B cell (primary cell): ENCODE measurements at regions not wholly inside any gene's neighbourhood (a gene's known extent, or its start where the extent isn't known, plus 50 kb on each side); places are given as distances from the start of the nearest gene placed in this dataset.

Experiments used
- ATAC-seq: fragments of 200-7000 bp; cut with Tn5 transposase; one replicate; pipeline ENCODE4 v1.10.0; 2021; ENCODE audit warnings: low read depth, mild to moderate bottlenecking, moderate number of reproducible peaks, moderate library complexity
- CTCF ChIA-PET: fragments of 350-600 bp; sonication (Branson Sonifier 250); formaldehyde crosslinking; loops from one replicate; lab custom pipeline; 2021; ENCODE audit warnings: antibody characterized with exemption, inconsistent platforms; lab: Charles Lee
- POLR2A ChIA-PET: fragments of 350-600 bp; sonication (Branson Sonifier 250); formaldehyde crosslinking; loops from one replicate; lab custom pipeline; 2021; ENCODE audit warnings: antibody characterized with exemption; lab: Charles Lee
- DNase-seq: peaks from one replicate; pipeline ENCODE4 v3.0.0; 2013
- H2AFZ ChIP-seq: 2 replicates; pipeline ENCODE4 v1.6.1; 2012; ENCODE audit warnings: mild to moderate bottlenecking, low read depth, low read length; ENCODE audit not compliant: insufficient read depth, poor library complexity, severe bottlenecking
- H3K27ac ChIP-seq, 2 donors: 1 replicate in 1 of 2; 2 replicates in 1 of 2; pipeline ENCODE4 v1.5.1; 2012 to 2013; ENCODE audit warnings: low read length in 2 of 2, mild to moderate bottlenecking in 2 of 2, moderate library complexity in 1 of 2
- H3K27me3 ChIP-seq, 4 experiments: fragments of 200-600 bp in 1 of 4; sonication (generic) in 1 of 4; replicated peaks in 1 of 4; 1 replicate in 2 of 4; 2 replicates in 2 of 4; pipeline versions ENCODE4 v1.6.1 to v1.7.0; 2013 to 2016; ENCODE audit warnings: low read length in 3 of 4, mild to moderate bottlenecking in 2 of 4, mixed read lengths in 1 of 4, moderate library complexity in 1 of 4; ENCODE audit not compliant: insufficient read depth in 4 of 4, control insufficient read depth in 3 of 4; ENCODE audit errors: control extremely low read depth in 1 of 4
- H3K36me3 ChIP-seq, 2 experiments: replicated peaks in 1 of 2; 1 replicate in 1 of 2; 2 replicates in 1 of 2; pipeline versions ENCODE4 v1.6.1 to v1.7.1; 2013; ENCODE audit warnings: low read length in 1 of 2; ENCODE audit not compliant: insufficient read depth in 2 of 2, control insufficient read depth in 1 of 2; ENCODE audit errors: control extremely low read depth in 1 of 2, extremely low read depth in 1 of 2
- H3K4me1 ChIP-seq, 2 donors: fragments of 200-600 bp in 1 of 2; sonication (generic) in 1 of 2; 1 replicate in 1 of 2; 2 replicates in 1 of 2; pipeline versions ENCODE4 v1.5.1 to v1.6.1; 2013 to 2017; ENCODE audit warnings: low read length in 2 of 2; ENCODE audit not compliant: control insufficient read depth in 2 of 2, insufficient read depth in 2 of 2
- H3K4me2 ChIP-seq: replicated peaks from 2 replicates; pipeline ENCODE3; 2012; ENCODE audit warnings: mild to moderate bottlenecking, low read depth, low read length; ENCODE audit not compliant: poor library complexity, severe bottlenecking
- H3K4me3 ChIP-seq, 5 experiments: fragments of 200-600 bp in 1 of 5; sonication (generic) in 1 of 5; 1 replicate in 3 of 5; 2 replicates in 2 of 5; pipeline versions ENCODE4 v1.5.1 to v1.7.0; 2011 to 2016; ENCODE audit warnings: low read length in 4 of 5, mild to moderate bottlenecking in 4 of 5, low read depth in 2 of 5, control low read depth in 1 of 5, moderate library complexity in 1 of 5; ENCODE audit not compliant: insufficient read depth in 1 of 5; ENCODE audit errors: control extremely low read depth in 1 of 5, extremely low read depth in 1 of 5
- H3K79me2 ChIP-seq: fragments of 200-600 bp; sonication (generic); one replicate; pipeline ENCODE4 v1.6.0; 2016; ENCODE audit warnings: low read length; ENCODE audit not compliant: control insufficient read depth, insufficient read depth
- H3K9ac ChIP-seq: fragments of 200-600 bp; sonication (generic); 2 replicates; pipeline ENCODE4 v1.6.1; 2017; ENCODE audit warnings: mild to moderate bottlenecking, low read length, moderate library complexity
- H3K9me3 ChIP-seq, 3 donors: one replicate each; pipeline versions ENCODE4 v1.6.1 to v1.7.1; 2013; ENCODE audit warnings: low read length in 2 of 3; ENCODE audit not compliant: control insufficient read depth in 2 of 3, insufficient read depth in 1 of 3; ENCODE audit errors: control extremely low read depth in 1 of 3
- H4K20me1 ChIP-seq: 2 replicates; pipeline ENCODE4 v1.6.0; 2012; ENCODE audit warnings: mild to moderate bottlenecking, low read length; ENCODE audit not compliant: insufficient read depth, control insufficient read depth, poor library complexity, severe bottlenecking
- H3K27ac Mint-ChIP-seq: one replicate; pipeline ENCODE4 v1.8.0; 2021; ENCODE audit warnings: mixed read lengths
- H3K27me3 Mint-ChIP-seq: one replicate; pipeline ENCODE4 v1.8.0; 2021; ENCODE audit warnings: mixed read lengths
- H3K4me1 Mint-ChIP-seq: one replicate; pipeline ENCODE4 v1.8.0; 2021; ENCODE audit warnings: mixed read lengths
- H3K4me3 Mint-ChIP-seq: one replicate; pipeline ENCODE4 v1.8.0; 2021; ENCODE audit warnings: mixed read lengths
- H3K9me3 Mint-ChIP-seq: one replicate; pipeline ENCODE4 v1.8.0; 2022; ENCODE audit warnings: mixed read lengths; ENCODE audit not compliant: insufficient read depth
- EZH2 ChIP-seq: IDR thresholded peaks from 2 replicates; pipeline ENCODE4 v1.6.1; 2012; ENCODE audit warnings: borderline replicate concordance, low read depth, mild to moderate bottlenecking, moderate library complexity, low read length; ENCODE audit not compliant: insufficient read depth, poor library complexity, severe bottlenecking
- WGBS: methylation state at CpG from one replicate; pipeline ENCODE4 v1.1.5; 2013; ENCODE audit warnings: missing lambda C conversion rate; ENCODE audit not compliant: insufficient coverage; 5-methylcytosine and 5-hydroxymethylcytosine counted together
- intact Hi-C: fragments of 100-400 bp; cut with micrococcal nuclease; formaldehyde crosslinking; loops from one replicate; pipeline ENCODE4 v1.10.0; 2022
- TF ChIP-seq, protein P1 (sequence below): fragments of 200-600 bp; IDR thresholded peaks from one replicate; pipeline ENCODE4 v1.8.0; 2022; ENCODE audit warnings: antibody characterized with exemption, mild to moderate bottlenecking

DNA sequence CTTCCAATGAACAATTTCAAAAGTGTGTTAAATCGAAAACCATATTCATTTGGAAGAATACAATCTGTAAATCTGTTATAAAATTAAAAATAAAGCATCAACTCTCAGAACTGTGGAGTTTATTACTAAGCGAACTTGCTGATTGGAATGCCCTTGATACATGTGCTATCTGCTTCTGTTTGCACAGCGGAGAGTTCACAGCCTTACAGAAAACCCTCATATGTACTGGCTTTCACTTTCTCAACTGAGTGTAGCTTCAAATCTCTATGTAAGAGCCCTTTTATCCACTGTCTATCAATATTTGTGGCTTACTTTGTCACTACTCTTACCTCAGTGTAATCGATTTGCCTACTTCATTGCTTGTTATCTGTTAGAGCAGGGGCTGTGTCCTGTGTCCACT, 447.4 kb downstream of the C6orf118 start:
- Mint-ChIP-seq H3K4me3 (no peak overlapping the region), H3K27ac (no peak overlapping the region), H3K4me1 (no peaks in the 10 kb centered on the region), H3K9me3 (peaks cover 1% of the 10 kb centered on the region), H3K27me3 (no peaks in the 10 kb centered on the region)
- H3K4me3 ChIP-seq = no peak overlapping the region
- WGBS = 94% methylated on average over 2 of the region's 4 CpGs
- H3K79me2 ChIP-seq = no peaks in the 10 kb centered on the region
- no peak overlapping the region for H3K4me2 ChIP-seq
- no peaks in the 10 kb centered on the region for H3K27me3 ChIP-seq
- ATAC-seq (no peak), DNase-seq (no peak)
- intact Hi-C loops = no loop called here
- peaks cover 0 to 3% (median 0%) of the 10 kb centered on the region in 3 donors for H3K9me3 ChIP-seq
- H4K20me1 ChIP-seq = no peaks in the 10 kb centered on the region
- H3K27ac ChIP-seq = no peak overlapping the region
- no peaks in the 10 kb centered on the region for H3K4me1 ChIP-seq
- ChIA-PET POLR2A (no interaction called here), CTCF (no interaction called here)
- no peaks in the 10 kb centered on the region for H3K36me3 ChIP-seq
- no peak overlapping the region for H2AFZ ChIP-seq
- TF ChIP-seq, protein P1, sequence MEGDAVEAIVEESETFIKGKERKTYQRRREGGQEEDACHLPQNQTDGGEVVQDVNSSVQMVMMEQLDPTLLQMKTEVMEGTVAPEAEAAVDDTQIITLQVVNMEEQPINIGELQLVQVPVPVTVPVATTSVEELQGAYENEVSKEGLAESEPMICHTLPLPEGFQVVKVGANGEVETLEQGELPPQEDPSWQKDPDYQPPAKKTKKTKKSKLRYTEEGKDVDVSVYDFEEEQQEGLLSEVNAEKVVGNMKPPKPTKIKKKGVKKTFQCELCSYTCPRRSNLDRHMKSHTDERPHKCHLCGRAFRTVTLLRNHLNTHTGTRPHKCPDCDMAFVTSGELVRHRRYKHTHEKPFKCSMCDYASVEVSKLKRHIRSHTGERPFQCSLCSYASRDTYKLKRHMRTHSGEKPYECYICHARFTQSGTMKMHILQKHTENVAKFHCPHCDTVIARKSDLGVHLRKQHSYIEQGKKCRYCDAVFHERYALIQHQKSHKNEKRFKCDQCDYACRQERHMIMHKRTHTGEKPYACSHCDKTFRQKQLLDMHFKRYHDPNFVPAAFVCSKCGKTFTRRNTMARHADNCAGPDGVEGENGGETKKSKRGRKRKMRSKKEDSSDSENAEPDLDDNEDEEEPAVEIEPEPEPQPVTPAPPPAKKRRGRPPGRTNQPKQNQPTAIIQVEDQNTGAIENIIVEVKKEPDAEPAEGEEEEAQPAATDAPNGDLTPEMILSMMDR = no peak
- TF ChIP-seq EZH2 = no peak
- H3K9ac ChIP-seq = no peak overlapping the region

DNA sequence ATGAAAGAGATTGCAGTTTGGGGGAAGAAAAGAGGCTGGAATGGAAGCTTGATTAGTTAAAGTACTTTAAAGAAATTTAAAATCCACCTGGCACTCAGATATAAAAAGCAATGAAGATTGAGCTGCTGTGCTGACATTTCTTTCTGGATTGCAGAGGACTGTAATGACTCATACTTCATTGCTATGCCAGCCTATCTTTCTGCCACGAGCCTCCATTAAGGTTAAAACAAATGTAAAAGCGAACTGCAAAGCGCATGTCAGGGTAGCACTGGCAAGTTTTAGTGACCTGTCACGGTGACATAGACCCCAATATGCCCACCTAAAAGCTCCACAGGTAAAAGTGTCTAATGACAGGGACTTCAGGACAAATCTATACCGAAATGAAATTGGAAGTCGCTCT, 449.6 kb downstream of the C6orf118 start:
- Mint-ChIP-seq H3K4me1 (no peaks in the 10 kb centered on the region), H3K27ac (no peak overlapping the region), H3K4me3 (no peak overlapping the region), H3K27me3 (no peaks in the 10 kb centered on the region), H3K9me3 (no peaks in the 10 kb centered on the region)
- Histone ChIP-seq H3K27ac (no peak overlapping the region), H3K27me3 (no peaks in the 10 kb centered on the region), H4K20me1 (no peaks in the 10 kb centered on the region), H3K4me2 (no peak overlapping the region), H3K4me3 (no peak overlapping the region), H3K36me3 (no peaks in the 10 kb centered on the region), H3K4me1 (no peaks in the 10 kb centered on the region), H3K9ac (no peak overlapping the region), H3K79me2 (no peaks in the 10 kb centered on the region), H2AFZ (no peak overlapping the region), H3K9me3 (peaks cover 0 to 3% (median 0%) of the 10 kb centered on the region in 3 donors)
- ATAC-seq (no peak), DNase-seq (no peak)
- intact Hi-C loops = no loop called here
- no peak for TF ChIP-seq EZH2
- TF ChIP-seq, protein P1 = no peak
- CTCF ChIA-PET = no interaction called here
- POLR2A ChIA-PET = no interaction called here
- 66% methylated on average over 6 of the region's 6 CpGs for WGBS
